ENCODE measurements at regions not wholly inside any gene's neighbourhood (a gene's known extent, or its start where the extent isn't known, plus 50 kb on each side); places are given as distances from the start of the nearest gene placed in this dataset.

- TF ChIP-seq REST (IDR thresholded peaks at IDR 0.05; ENCODE audit: unreplicated experiment) (no peak), EZH2 (IDR thresholded peaks at IDR 0.05; ENCODE audit: low read depth, unreplicated experiment) (no peak), ETS1 (IDR thresholded peaks at IDR 0.05) (no peak)
These were observed 678.7 kb downstream of the BRD1 start (continued) for GRCh38 chr22:49148895-49149418.

- no peak overlapping the region for H2AFZ ChIP-seq
- no peaks in the 10 kb centered on the region for H3K9me2 ChIP-seq (ENCODE audit: insufficient read depth)
- TF ChIP-seq ZNF114 (CRISPR knock-in tag; IDR thresholded peaks at IDR 0.05): no peak
- no peak for TF ChIP-seq CTCF (conservative IDR thresholded peaks at IDR 0.05; ENCODE audit: low read depth in 2 of 2)
- no peak for TF ChIP-seq EZH2phosphoT487 (IDR thresholded peaks at IDR 0.05; ENCODE audit: unreplicated experiment)
- TF ChIP-seq REST (IDR thresholded peaks at IDR 0.05; ENCODE audit: unreplicated experiment): no peak
- no peak for TF ChIP-seq STAT1 (IDR thresholded peaks at IDR 0.05; ENCODE audit: unreplicated experiment)
- no peak for TF ChIP-seq ZNF331 (CRISPR knock-in tag; IDR thresholded peaks at IDR 0.05; ENCODE audit: low read depth)
- no peak for TF ChIP-seq JUNB (IDR thresholded peaks at IDR 0.05; ENCODE audit: unreplicated experiment)
- TF ChIP-seq POLR2AphosphoS5 (IDR thresholded peaks at IDR 0.05; ENCODE audit: low read depth): no peak
- no peak for TF ChIP-seq CREB1 (CRISPR knock-in tag; IDR thresholded peaks at IDR 0.05; ENCODE audit: low read depth)
- no peak for TF ChIP-seq NANOG (IDR thresholded peaks at IDR 0.05; ENCODE audit: borderline replicate concordance)
- no peak for TF ChIP-seq ETS1 (IDR thresholded peaks at IDR 0.05)
- no peaks in the 10 kb centered on the region; the same call in 1 of the 2 replicates for H3K36me3 ChIP-seq (ENCODE audit: insufficient read depth)
- Mint-ChIP-seq H3K9me3 (no peaks in the 10 kb centered on the region; the same call in 2 of the 3 replicates), H3K4me3 (no peak overlapping the region), H3K27me3 (ENCODE audit: insufficient read depth, low read depth, poor library complexity) (peaks cover 1% of the 10 kb centered on the region), H3K27ac (no peak overlapping the region), H3K36me3 (ENCODE audit: low read depth) (no peaks in the 10 kb centered on the region; the same call in 2 of the 3 replicates), H3K4me1 (peaks cover 20% of the 10 kb centered on the region)
- no peaks in the 10 kb centered on the region for H3K4me1 ChIP-seq (ENCODE audit: insufficient read depth)
- no peaks in the 10 kb centered on the region for H3K79me2 ChIP-seq (replicated peaks; ENCODE audit: insufficient read depth)
- no peak for DNase-seq (ENCODE audit: low spot score)
- no peak overlapping the region for H3K27ac ChIP-seq (ENCODE audit: low read depth)
- no peak overlapping the region for H3K4me3 ChIP-seq
- H3K4me2 ChIP-seq: no peak overlapping the region
- ATAC-seq: no peak
- H3K27me3 ChIP-seq (ENCODE audit: insufficient read depth): no peaks in the 10 kb centered on the region
- H4K20me1 ChIP-seq (replicated peaks; ENCODE audit: insufficient read depth): no peaks in the 10 kb centered on the region
- no peaks in the 10 kb centered on the region for H3F3A ChIP-seq (replicated peaks; ENCODE audit: low read depth)
These were observed 680.0 kb downstream of the BRD1 start for GRCh38 chr22:49147617-49148175.

Data from GM23338 (cell line).